GM12864 (cell line): ENCODE measurements at regions not wholly inside any gene's neighbourhood (a gene's known extent, or its start where the extent isn't known, plus 50 kb on each side); places are given as distances from the start of the nearest gene placed in this dataset.

Experiments used
- DNase-seq: peaks from one replicate; pipeline ENCODE4 v3.0.0-alpha.2; 2011; ENCODE audit warnings: low read depth
- H3K4me3 ChIP-seq: 2 replicates; pipeline ENCODE4 v1.5.1; 2011; ENCODE audit warnings: mild to moderate bottlenecking, low read depth, low read length, control low read depth
- CTCF ChIP-seq: IDR thresholded peaks from 2 replicates; pipeline ENCODE4 v1.5.1; 2011; ENCODE audit warnings: low read depth, mild to moderate bottlenecking, moderate library complexity, low read length, control low read depth, inconsistent platforms; ENCODE audit errors: missing control alignments

- DNase-seq, result no peak
- TF ChIP-seq CTCF, result no peak
- no peak overlapping the region for H3K4me3 ChIP-seq
Measured at GRCh38 chr1:196091397-196092135, 516.7 kb downstream of the KCNT2 start.

GRCh38 chr1:196090226-196090625, 518.0 kb downstream of the KCNT2 start:
- H3K4me3 ChIP-seq, result no peak overlapping the region
- no peak for DNase-seq
- TF ChIP-seq CTCF, result no peak

GRCh38 chr1:196088541-196088940, 519.7 kb downstream of the KCNT2 start:
- TF ChIP-seq CTCF, result no peak
- no peak for DNase-seq
- no peak overlapping the region for H3K4me3 ChIP-seq

- DNase-seq, result no peak
- H3K4me3 ChIP-seq, result no peak overlapping the region
- TF ChIP-seq CTCF, result no peak
Measured at GRCh38 chr1:196078691-196079090, 529.5 kb downstream of the KCNT2 start.

GRCh38 chr1:196075621-196076020, 532.6 kb downstream of the KCNT2 start:
- no peak for TF ChIP-seq CTCF
- H3K4me3 ChIP-seq, result no peak overlapping the region
- no peak for DNase-seq

- H3K4me3 ChIP-seq, result no peak overlapping the region
- DNase-seq, result no peak
- no peak for TF ChIP-seq CTCF
Measured at GRCh38 chr1:196074182-196074581, 534.1 kb downstream of the KCNT2 start.

GRCh38 chr1:196071447-196071846, 536.8 kb downstream of the KCNT2 start:
- H3K4me3 ChIP-seq, result no peak overlapping the region
- no peak for TF ChIP-seq CTCF
- no peak for DNase-seq
